Iris pigment epithelial cell (primary cell): ENCODE measurements at regions not wholly inside any gene's neighbourhood (a gene's known extent, or its start where the extent isn't known, plus 50 kb on each side); places are given as distances from the start of the nearest gene placed in this dataset.
"Not testable (repeated sequence)": the region's sequence is repeated elsewhere in the genome, so short reads cannot be mapped to it uniquely, and the experiment has no call there.

Experiments
- DNase-seq: peaks from one replicate; pipeline ENCODE4 v3.0.0-alpha.2; 2011; ENCODE audit warnings: low read depth

DNA sequence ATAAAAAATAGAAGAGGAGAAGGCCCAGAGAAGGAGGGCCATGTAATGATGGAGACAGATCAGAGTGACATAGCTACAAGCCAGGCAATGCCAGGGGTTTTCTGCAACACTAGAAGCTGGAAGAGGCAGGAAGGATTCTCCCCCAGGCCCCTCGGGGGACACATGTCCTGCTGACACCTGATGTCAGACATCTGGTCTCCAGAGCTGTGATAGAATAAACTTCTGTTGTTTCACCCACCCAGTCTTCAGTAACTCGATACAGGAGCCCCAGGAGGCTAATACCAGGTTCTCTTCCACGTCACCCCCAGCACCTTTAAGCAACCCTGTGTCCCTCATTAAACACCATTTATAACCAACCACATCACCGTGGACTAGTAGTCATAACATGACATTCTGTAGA is 94.9 kb downstream of the TMEM130 start:
- DNase-seq = no peak

DNA sequence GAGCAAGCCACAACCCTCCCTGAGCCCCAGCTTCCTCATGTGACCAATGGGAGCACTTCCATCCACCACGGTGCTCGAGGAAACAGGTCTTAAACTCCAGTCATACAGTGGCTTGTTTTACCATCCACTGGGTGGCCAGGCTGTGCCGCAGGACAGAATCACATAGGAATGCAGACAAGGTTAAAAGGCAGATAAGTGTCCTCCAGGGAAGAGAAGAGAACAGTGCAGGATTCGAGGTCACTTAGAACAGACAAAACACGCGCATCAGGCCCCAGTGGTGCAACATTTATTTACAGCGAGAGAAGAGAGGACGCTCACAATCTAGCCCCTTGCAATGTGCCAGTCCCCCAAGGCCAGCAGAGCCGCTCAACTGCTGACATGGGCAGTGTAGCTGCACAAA is 92.8 kb downstream of the TMEM130 start:
- DNase-seq = no peak

DNA sequence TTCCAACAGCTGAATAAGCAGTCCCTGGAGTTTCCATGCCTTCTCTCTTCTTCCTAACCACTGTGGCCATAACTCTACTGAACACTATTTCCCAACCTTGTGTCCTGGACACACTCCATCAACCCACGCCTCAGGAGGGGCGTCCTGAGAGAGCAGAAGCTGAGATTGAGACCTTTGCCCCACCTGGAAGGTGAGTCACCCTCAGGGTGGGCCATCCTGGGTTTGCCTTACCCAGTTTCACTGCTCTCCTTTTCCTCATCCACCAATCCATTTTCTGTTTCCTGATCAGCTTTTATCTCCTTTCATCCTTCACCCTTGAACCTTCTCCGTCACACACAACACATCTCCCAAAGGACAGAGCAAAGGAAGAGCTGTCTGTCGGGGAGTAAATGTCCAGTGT is 91.4 kb downstream of the TMEM130 start:
- DNase-seq = no peak

DNA sequence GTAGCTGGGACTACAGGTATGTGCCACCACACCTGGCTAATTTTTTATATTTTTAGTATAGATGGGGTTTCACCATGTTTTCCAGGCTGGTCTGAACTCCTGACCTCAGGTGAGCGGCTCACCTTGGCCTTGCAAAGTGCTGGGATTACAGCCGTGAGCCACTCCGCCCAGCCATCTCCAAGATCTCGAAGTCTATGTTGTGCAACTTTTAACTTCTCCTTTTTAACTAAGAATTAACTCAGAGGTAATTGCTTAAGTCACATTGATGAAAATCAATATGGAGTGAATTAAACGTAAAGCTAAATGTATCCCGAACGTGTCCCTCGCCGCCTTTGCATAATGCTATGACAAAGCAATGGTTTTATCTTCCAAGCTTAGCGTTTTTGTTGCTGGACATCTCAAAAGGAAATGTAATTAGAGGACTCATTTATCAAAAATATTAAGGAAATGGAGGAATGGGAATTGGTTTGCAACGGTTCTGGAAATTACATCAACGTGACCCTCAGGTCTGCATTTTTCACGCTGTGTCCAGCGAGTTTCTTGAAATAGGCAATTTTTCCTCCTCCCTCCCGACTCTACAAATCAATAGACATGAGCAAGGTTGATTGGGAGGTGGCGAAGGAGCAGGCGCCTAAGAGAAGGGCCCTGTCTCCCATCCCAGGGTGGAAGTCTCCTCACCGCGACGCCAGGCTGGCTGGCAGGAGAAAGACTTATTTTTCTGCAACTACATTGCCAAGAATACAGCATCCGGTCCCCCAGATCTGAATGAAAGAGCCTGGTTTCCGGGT is 89.8 kb downstream of the TMEM130 start:
- DNase-seq = no peak

DNA sequence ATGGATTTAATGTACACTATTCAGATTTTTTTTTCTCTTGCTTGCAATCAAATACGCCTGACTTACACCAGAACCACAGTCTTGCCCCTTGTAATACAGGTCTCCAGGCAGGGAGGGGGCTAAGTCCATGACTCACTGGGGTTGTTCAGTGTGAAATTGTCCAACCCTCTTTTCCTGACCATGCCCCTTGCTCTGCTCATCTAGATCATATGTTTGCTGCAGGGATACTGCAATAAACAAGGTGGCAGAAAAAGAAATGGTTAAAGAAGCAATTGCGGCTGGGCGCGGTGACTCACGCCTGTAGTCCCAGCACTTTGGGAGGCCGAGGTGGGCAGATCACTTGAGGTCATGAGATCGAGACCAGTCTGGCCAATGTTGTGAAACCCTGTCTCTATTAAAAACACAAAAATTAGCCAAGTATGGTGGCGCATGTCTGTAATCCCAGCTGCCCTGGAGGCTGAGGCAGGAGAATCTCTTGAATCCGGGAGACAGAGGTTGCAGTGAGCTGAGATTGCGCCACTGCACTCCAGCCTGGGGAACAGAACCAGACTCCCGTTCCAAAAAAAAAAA is 85.5 kb downstream of the TMEM130 start:
- DNase-seq = no peak

DNA sequence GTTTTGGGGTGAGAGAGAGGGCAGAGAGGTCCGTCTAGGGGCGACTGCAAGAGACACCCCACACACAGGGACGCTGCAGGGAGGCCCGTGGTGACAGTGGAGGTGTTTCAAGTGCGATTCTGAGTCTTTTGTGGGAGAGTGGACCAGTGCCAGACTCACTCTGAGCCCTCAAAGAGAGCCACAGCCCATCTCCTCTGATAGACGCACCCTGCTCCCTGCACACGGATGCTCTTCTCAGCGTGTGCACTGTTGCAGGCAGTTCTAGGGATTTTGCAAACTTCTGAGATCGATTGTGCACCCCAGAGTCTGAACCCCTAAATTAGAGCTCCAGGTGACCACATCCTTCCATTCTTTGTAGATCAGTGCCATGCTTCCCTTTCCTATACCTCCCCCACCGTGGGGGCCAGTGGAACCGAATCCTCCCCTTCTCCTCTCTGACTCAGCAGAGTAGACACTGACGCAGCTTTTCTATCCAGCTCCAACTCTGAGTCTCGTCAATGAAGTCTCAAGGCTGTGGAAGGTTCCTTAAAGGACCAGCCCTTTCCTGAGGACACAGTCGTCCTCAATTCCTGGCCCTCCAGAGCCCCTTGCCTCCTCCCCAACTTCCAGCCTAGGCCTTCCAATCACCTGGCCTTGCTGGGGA is 83.8 kb downstream of the TMEM130 start:
- DNase-seq = no peak

DNA sequence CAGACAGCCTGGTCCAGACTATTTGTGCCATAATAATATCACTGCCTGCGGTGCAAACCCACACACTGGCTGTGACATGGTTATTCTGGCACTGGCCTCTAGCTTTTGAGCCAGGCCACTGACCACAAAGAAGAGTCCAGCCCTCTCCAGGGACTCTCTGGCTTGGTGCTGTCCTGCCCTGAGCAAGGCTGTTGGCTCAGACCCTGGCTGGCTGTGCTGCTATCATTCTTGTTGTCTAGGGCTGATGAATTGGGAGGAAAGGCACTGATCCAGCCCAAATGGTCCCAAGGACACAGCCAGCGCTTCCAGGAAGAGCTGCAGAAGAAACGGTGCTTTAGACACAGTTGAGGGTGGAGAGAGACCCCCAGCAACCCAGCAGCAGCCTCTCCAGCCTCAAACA is 80.8 kb downstream of the TMEM130 start:
- no peak for DNase-seq

DNA sequence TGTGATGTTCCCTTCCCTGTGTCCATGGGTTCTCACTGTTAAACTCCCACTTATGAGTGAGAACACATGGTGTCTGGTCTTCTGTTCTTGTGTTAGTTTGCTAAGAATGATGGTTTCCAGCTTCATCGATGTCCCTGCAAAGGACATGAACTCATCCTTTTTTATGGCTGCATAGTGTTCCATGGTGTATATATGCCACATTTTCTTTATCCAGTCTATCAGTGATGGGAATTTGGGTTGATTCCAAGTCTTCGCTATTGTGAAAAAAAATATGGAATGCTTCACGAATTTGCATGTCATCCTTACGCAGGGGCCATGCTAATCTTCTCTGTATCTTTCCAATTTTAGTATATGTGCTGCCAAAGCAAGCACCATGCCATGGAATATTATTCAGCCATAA is 75.4 kb downstream of the TMEM130 start:
- DNase-seq = not testable (repeated sequence)

DNA sequence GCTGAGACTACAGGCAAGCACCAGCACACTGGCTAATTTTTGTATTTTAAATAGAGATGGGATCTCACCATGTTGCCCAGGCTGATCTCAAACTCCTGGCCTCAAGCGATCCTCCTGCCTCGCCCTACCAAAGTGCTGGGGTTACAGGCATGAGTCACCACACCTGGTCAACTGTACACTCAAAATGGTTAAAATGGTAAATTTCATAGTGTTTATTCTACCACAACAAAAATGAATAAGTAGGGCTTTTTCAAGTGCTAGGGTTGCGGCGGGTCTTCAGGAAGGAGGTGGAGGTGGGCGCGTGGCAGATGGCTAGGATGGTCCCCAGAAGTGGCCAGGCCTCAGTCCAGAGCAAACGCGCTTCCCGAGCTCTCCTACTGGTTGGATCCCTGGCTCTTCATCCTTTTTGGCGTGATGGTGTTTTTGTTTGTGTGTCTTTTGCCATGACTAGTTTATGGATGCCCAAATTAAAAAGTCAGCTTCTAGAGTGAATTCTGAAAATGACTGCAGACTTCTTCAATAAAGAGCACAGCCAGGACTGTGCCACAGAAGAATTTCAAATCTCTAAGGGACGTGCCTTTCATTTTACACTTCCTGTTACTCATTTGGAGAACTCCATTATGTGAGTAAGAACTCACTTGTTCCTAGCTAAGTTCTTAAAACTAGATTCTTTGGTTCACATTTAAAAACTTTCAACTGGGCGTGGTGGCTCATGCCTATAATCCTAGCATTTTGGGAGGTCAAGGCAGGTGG is 73.9 kb downstream of the TMEM130 start:
- DNase-seq = no peak
